ENCODE measurements at regions not wholly inside any gene's neighbourhood (a gene's known extent, or its start where the extent isn't known, plus 50 kb on each side); places are given as distances from the start of the nearest gene placed in this dataset.
"Not testable (repeated sequence)": the region's sequence is repeated elsewhere in the genome, so short reads cannot be mapped to it uniquely, and the experiment has no call there.

DNA sequence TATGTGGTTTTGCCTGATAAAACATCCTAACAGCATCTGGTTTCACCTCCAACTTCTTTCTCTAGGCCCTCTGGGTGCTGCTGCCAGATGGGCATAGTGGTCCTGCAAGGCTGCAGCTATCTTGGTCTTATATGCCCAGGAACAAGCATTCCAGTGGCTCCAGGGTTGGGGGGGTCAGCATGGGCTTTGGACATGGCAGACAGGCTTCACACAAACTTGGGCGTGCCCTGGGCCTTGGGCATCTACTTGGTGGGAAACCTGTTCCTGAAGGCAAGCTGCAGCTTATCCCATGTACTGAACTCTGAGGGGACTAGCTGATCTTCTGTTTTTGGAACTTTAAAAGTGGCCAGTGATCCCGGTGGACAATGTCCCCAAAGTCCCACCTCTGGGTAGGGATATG is 54.9 kb upstream of the ZNF678 start:
- no peak for DNase-seq (ENCODE audit: low read depth)

DNA sequence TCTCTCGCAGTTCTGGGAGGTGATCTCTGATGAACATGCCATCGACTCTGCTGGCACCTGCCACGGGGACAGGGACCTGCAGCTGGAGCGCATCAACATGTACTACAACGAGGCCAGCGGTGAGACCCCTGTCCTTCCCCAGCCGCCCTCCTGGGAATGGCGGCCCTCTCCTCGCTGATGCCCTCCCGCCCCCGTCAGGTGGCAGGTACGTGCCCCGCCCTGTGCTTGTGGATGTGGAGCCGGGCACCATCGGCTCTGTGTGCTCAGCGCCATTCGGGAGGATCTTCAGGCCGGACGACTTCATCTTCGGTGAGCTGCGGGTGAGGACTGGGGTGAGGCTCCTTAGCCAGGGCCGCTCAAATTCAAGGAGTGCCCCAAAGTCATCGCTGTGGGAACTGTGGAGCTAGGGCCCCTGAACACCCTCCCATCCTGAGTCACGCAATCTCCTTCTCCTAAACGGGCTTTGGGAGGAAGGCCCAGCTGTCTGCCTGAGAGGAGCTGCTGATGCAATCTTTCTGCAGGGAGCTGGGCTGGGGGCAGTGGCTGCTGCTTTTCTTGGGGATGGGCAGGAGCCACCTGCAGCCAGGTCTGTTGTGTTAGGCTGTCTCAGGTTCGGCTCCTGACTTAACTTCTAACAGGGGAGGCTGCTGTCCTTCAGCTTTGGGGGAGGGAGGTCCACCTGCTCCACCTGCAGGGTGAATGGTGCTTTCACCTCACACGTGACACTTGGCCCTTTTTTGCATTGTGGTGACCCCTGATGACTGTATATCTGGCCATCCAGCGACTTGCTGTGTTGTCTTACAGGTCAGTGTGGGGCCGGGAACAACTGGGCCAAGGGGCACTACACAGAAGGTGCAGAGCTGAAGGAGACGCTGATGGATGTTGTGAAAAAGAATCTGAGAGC is 56.6 kb upstream of the ZNF678 start:
- not testable (repeated sequence) for DNase-seq (ENCODE audit: low read depth)

DNA sequence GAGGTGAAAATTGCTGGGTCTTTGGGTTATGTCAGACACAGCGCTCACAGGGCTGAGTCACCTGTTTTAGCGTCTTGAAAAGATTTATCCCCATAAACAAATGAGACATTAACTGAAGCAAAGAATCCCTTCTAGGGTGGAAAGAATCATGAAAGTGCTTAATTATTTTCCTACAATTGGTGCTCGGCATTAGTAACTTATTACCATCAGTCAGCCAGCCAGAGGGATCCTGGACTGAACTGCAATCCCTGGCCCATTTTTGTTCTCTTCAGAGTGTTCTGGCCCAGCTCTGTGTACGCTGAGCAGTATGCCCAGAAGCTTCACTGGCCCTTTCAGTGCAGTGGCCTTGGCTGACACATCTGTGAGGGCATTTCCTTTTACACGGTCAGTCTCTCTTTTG is 67.3 kb upstream of the ZNF678 start:
- not testable (repeated sequence) for DNase-seq (ENCODE audit: low read depth)

DNA sequence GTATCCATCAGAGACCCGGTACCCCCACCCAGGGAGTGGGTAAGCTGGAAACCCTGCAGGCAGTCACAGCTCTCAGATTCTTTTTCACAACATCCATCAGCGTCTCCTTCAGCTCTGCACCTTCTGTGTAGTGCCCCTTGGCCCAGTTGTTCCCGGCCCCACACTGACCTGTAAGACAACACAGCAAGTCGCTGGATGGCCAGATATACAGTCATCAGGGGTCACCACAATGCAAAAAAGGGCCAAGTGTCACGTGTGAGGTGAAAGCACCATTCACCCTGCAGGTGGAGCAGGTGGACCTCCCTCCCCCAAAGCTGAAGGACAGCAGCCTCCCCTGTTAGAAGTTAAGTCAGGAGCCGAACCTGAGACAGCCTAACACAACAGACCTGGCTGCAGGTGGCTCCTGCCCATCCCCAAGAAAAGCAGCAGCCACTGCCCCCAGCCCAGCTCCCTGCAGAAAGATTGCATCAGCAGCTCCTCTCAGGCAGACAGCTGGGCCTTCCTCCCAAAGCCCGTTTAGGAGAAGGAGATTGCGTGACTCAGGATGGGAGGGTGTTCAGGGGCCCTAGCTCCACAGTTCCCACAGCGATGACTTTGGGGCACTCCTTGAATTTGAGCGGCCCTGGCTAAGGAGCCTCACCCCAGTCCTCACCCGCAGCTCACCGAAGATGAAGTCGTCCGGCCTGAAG is 69.3 kb upstream of the ZNF678 start:
- DNase-seq (ENCODE audit: low read depth), result not testable (repeated sequence)

DNA sequence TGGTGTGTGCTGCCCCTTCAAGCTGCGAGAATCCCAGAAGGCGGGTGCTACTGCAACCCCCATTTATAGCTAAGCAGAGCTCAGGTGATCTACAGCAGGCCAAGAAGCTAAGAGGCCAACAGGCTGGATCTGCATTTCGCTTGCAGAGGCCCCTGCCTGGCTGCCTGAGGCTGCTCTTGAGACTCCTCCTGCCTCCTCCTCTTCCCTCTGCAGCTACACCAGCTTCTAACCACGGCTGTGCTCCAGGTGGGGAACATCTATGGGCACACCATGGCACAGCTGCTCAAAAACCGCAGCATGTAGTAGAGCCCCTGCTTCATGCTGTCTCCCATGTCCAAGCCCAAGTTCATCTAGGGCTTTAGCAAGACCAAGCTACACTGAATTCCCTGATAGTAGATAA is 72.9 kb upstream of the ZNF678 start:
- DNase-seq (ENCODE audit: low read depth), result no peak

DNA sequence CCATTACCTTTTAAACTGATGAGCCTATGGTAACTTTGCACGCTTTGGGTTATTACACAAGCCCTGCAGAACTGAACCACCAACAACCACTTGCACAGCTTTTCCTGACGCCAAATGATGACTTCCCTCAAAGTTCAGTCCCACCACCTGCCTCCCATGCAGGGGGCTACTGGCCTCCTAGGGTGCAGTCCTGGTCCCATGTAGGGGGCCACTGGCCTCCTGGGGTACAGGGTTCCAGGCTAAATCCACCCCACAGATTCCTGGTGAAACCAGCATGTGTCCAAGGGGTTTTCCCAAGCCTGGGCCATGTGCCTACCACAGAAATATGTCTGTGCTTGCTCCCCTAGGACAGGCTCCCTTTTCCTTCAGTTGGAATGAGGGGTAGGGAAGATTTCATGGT is 73.4 kb upstream of the ZNF678 start:
- no peak for DNase-seq (ENCODE audit: low read depth)

DNA sequence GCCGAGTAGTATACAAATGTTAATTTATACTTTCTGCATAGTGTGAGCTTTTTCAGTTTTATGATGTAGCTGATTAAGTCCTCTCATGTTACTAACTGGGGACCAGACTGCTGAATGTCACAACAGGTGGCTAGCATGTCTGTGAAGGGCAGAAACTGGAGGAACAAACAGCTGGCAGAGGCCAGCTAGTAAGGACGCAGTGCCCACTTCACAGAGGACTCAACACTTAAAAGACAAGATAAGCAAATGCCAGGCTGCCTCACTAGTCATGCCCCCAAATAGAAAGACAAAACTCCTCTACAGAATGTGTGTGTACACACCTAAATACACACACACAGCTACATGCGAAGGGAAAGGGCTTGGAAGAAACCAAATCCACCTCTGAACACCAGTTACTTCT is 73.8 kb upstream of the ZNF678 start:
- peak; percentile 64 for DNase-seq (ENCODE audit: low read depth)

DNA sequence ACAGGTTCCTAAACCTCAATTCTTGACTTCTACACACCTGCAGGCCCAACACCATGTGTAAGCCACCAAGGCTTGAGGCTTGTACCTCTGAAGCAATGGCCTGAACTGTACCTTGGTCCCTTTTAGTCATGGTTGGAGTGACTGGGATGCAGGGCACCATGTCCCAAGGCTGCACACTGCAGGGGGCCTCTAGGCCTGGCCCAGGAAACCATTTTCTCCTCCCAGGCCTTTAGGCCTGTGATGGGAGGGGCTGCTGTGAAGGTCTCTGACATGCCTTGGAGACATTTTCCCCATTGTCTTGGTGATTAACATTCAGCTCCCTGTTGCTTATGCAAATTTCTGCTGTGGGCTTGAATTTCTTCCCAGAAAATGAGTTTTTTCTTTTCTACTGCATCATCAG is 75.8 kb upstream of the ZNF678 start:
- no peak for DNase-seq (ENCODE audit: low read depth)

DNA sequence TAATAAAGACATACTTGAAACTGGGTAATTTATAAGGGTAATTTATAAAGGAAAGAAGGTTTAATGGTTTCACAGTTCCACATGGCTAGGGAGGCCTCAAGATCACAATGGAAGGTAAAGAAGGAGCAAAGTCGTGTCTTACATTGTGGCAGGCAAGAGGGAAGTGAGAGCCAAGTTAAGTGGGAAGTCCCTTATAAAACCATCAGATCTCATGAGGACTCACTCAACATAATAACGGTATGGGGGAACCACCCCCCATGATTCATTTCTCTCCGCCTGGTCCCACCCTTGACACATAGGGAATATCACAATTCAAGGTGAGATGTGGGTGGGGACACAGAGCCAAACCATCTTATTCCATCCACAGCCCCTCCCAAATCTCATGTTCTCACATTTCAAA is 76.8 kb upstream of the ZNF678 start:
- no peak for DNase-seq (ENCODE audit: low read depth)

DNA sequence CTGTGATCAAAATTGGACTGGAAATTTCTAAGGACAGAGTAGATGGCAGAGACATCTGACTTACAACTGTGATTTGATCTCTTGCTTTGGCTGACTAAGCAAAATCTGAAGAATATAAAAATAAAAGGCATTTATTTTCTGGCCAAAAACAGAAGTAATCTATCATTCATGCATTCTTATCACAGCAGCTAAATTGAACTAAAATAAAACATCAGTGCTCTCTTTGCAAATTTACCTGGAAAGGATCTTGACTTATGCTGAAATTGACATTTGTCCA is 81.4 kb upstream of the ZNF678 start:
- no peak for DNase-seq (ENCODE audit: low read depth)

DNA sequence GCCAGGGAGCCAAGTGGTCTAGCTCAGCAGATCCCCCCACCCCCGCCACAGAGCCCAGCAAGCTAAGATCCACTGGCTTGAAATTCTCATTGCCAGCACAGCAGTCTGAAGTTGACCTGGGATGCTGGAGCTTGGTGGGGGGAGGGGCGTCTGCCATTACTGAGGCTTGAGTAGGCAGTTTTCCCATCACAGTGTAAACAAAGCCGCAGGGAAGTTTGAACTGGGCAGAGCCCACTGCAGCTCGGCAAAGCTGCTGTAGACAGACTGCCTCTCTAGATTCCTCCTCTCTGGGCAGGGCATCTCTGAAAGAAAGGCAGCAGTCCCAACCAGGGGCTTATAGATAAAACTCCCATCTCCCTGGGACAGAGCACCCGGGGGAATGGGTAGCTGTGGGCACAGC is 89.3 kb upstream of the ZNF678 start:
- not testable (repeated sequence) for DNase-seq (ENCODE audit: low read depth)

DNA sequence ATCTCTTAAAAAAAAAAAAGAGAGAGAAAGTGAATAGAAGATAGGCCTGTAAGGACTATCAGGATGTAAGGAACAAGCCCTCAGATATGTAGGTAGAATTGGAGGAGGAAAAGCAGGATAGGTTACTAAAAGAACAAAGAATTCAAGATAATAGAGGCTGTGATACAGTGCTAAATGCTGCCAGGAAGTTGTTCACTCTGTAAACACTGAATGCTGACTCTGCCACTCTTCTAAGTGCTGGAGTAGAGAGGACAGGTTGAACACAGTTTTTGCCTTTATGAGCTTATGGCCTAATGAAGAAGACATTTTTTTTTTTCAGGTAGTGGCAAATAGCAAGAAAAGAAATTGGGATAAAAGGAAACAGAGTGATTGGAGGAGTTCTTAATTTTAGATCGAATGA is 90.6 kb upstream of the ZNF678 start:
- DNase-seq (ENCODE audit: low read depth), result no peak

DNA sequence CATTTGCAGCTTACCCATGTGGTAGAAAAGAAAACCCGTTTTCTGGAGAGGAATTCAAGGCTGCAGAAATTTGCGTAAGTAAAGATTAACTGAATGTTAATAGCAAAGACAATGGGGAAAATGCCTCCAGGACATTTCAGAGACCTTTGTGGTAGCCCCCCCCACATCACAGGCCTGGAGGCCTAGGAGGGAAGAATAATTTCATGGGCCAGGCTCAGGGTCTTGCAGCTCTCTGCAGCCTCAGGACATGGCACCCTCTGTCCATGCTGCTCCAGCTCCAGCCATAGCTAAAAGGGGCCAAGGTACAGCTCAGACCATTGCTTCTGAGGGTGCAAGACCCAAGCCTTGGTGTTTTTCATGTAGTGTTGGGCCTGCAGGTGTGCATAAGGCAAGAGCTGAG is 92.7 kb upstream of the ZNF678 start:
- DNase-seq (ENCODE audit: low read depth), result no peak

DNA sequence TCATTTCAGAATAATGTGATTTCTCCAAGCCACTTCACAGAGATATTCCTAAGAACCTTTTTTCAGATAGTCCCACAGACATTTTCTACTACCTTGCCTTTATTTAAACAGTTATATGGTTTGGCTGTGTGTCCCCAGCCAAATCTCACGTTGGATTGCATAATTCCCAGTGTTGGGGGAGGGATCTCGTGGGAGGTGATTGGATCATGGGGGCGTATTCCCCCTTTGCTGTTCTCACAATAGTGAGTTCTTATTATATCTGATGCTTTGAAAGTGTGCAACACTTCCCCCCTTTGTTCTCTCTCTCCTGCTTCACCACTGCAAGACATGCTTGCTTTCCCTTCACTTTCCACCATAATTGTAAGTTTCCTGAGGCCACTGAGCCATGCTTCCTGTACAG is 93.6 kb upstream of the ZNF678 start:
- no peak for DNase-seq (ENCODE audit: low read depth)

DNA sequence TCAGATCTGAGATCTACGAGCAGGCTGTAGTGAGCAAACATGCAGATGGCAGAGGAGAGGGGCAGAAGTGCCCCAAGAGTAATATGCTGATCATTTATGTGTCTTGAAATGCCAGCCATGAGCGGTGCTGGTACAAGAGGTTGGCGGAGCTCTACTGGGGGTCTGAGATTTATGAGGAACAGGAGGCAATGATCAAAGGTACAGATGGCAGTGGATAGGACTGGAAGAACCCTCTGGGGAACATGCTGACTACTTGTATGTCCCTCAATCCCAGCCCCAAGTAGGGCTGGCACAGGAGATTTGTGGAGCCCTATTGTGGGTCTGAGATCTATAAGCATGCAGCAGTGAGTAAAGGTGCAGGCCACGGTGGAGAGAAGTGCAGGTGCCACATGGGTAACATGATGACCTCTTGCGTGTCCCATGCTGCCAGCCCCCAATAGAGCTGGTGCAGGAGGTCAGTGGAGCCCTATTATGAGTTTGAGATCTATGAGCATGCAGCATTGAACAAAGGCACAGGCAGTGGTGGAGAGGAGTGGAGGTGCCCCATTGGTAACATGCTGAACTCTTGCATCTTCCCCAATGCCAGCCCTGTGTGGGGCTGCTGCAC is 97.2 kb upstream of the ZNF678 start:
- DNase-seq (ENCODE audit: low read depth), result no peak

DNA sequence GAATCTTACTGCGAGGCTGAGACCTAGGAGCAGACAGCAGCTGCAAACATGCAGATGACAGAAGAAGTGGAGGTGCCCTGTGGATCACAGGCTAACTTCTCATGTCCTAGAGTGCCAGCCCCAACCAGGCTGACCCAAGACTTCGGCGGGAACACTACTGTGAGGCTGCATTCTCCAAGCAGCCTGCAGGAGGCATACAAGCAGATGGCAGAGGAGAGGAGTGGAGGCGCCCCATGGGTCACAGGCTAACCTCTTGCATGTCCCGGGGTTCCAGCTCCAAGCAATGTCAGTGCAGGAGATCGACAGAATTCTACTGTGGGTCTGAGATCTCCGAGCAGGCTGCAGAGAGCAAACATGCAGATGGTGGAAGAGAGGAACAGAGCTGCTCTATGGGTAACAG is 98.1 kb upstream of the ZNF678 start:
- no peak for DNase-seq (ENCODE audit: low read depth)

DNA sequence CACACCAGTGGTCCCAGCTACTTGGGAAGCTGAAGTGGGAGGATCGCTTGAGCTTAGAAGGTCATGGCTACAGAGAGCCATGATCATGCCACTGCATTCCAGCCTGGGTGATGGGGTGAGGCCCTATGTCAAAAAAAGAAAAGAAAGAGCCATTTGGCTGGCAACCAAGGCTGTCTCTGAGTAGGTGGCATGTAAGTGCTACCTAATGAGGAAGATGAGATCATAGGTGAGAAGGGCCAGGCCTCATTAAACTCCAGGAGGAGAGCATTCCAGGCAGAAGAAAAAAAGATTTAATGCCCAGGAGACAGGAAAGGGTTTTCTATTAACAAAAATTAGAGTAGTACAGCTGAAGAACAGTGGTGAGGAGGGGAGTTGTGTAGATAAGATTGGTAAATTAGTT is 103.4 kb upstream of the ZNF678 start:
- DNase-seq (ENCODE audit: low read depth), result no peak

DNA sequence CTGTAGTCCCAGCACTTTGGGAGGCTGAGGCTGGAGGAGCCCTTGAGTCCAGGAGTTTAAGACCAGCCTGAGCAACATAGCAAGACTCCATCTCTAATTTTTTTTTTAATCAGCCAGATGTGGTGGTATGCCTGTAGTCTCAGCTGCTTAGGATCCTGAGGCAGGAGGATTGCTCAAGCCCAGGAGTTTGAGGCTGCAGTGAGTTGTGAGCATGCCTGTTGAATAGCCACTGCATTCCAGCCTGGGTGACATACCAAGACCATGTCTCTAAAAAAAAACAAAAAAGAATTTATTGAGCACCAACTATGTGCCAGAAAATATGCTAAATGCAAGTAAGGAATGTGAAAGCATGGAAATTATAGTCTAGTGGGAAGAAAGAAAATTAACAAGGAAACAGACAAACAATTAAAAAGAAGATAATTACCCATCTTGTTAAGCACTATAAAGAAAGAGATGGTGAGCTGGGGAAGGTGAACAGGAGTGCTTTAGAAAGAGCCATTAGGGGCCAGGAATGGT is 104.0 kb upstream of the ZNF678 start:
- no peak for DNase-seq (ENCODE audit: low read depth)

DNA sequence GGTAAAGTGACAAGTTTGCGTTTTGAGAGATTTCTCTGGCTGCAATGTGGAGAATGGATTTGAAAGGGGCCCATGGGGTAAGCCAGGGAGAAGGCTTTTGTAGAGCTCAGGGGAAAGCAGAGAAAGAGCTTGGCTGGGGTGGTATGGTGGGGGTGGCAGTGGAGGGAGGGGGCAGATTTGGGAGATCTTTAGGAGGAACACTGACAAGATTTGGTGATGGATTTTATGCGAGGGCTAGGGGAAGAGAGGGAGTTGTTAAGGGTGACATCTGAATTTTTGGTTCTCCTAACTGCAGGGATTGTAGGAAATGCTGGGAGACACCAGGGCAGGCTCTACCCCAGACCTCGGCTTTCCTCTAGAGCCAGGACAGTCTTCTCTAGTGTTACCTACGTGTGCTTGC is 108.7 kb upstream of the ZNF678 start:
- DNase-seq (ENCODE audit: low read depth), result no peak

DNA sequence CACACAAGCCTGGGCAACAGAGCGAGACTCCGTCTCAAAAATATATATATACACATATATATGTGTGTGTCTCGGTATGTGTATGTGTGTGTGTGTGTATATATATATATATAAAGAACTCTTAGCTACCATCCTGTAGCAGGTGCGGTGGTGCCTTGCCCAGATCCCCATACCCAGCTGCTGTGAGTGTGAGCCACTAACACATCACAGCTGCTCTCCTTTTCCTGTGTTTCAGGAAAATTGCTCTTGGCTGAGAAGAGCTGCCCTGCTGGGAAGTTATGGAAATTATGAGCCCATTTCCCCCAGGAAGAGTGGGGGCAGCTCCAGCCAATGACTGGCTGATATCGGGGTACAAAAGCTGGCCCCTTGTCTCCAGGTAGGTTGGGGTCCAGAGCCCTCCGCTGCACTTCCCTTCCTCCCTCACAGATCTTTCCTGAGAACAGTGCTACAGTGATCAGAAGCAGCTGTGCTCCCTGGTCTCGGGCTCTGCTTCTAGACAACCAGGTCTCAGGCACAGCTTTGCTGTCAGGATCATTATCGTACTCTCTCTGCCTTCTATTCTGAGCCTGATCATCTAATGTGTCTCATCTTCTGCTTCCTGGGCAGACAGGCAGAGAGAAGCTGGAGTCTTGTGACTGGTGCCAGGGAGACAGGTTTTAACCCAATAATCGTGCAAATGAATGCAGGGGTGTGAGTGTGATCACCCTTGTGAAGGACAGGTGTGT is 109.6 kb upstream of the ZNF678 start:
- peak; percentile 37 for DNase-seq (ENCODE audit: low read depth)

DNA sequence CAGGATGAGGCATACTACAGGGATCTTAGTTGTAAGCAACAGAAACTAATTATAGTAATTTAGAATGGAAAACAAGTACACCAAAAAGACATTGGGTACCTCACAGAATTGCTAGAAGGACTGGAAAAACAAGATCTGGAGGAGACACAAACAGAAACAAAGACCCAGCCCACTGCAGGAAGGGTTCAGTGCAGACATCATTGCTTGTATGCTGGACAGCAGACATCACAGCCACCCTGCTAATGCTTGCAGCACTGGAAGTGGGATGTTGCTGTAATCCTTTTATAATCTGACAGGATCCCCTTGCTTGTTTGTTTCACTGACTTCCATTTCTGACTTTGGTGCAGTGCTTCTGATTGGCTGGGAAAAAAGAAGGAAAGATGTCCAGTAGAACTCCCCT is 111.4 kb upstream of the ZNF678 start:
- DNase-seq (ENCODE audit: low read depth), result no peak

DNA sequence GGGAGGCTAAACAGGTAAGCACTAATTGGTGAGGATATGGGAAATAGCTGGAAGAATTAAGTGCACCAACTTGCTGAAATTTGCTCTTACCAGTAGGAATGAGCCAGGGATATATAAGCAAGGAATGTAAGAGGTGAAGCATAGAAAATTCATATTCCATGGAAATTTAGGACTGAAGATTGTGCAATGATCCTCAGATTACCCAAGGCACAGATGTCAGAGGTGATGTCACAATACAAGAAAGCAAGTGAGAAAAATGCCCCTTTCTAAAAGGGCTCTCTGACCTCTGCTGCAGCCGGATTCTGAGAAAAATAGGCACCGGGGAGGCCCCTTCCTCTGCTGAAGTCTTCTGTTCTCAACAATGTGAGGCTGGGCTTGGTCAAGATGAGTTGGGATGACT is 112.3 kb upstream of the ZNF678 start:
- DNase-seq (ENCODE audit: low read depth), result no peak
